GM12878 (cell line): ENCODE measurements at regions not wholly inside any gene's neighbourhood (a gene's known extent, or its start where the extent isn't known, plus 50 kb on each side); places are given as distances from the start of the nearest gene placed in this dataset.

ENCODE experiments used
- ATAC-seq: fragments of 200-7000 bp; cut with Tn5 transposase; 3 replicates; pipeline ENCODE4 v1.9.1; 2020; ENCODE audit warnings: mild to moderate bottlenecking, moderate library complexity
- BruUV-seq: library from RNA; stranded (reverse); fragments of 400-500 nt; replicated peaks from 2 replicates; lab custom pipeline; 2021; lab: Mats Ljungman, UMichigan
- CTCF ChIA-PET: fragments of 300-600 bp; sonication (Branson Sonifier 250); formaldehyde crosslinking; extraction: SDS; loops from one replicate; lab custom pipeline; 2021; ENCODE audit warnings: inconsistent platforms; lab: Yijun Ruan, JAX
- POLR2A ChIA-PET: fragments of 350-600 bp; formaldehyde crosslinking; extraction: SDS; loops from one replicate; lab custom pipeline; 2021; ENCODE audit warnings: inconsistent platforms; lab: Charles Lee
- RAD21 ChIA-PET: fragments of 300-600 bp; sonication (Branson Sonifier 250); formaldehyde crosslinking; loops from one replicate; lab custom pipeline; 2023; ENCODE audit warnings: antibody characterized with exemption; ENCODE audit not compliant: unreplicated experiment; lab: Charles Lee
- SMC1A ChIA-PET: fragments of 300-600 bp; sonication (Branson Sonifier 250); formaldehyde crosslinking; loops from one replicate; lab custom pipeline; 2023; ENCODE audit not compliant: unreplicated experiment, uncharacterized antibody; lab: Charles Lee
- DNase-seq: peaks from one replicate; pipeline ENCODE4 v3.0.0-alpha.2; 2011; ENCODE audit warnings: low read depth, low spot score
- FAIRE-seq: peaks from 3 replicates; lab custom pipeline; 2011; peaks lifted over from hg19 to GRCh38; lab: Jason Lieb, UNC
- H2AFZ ChIP-seq: 2 replicates; pipeline ENCODE4 v1.6.0; 2011; ENCODE audit warnings: low read depth, low read length, control low read depth; ENCODE audit not compliant: control insufficient read depth
- H3K27ac ChIP-seq: 2 replicates; pipeline ENCODE4 v1.5.1; 2011; ENCODE audit warnings: control low read depth; ENCODE audit not compliant: control insufficient read depth, insufficient read depth
- H3K27me3 ChIP-seq, 2 experiments: replicated peaks in 1 of 2; 2 replicates each; pipeline versions ENCODE4 v1.6.0 to v1.6.1; 2011; ENCODE audit warnings: low read length in 1 of 2; ENCODE audit not compliant: control insufficient read depth in 2 of 2, insufficient read depth in 2 of 2
- H3K36me3 ChIP-seq, 2 experiments: 2 replicates each; pipeline ENCODE4 v1.5.1; 2011; ENCODE audit warnings: low read length in 1 of 2; ENCODE audit not compliant: control insufficient read depth in 2 of 2, insufficient read depth in 2 of 2
- H3K4me1 ChIP-seq: 2 replicates; pipeline ENCODE4 v1.6.1; 2011; ENCODE audit warnings: mild to moderate bottlenecking, low read length, moderate library complexity, mixed read lengths; ENCODE audit not compliant: control insufficient read depth, insufficient read depth
- H3K4me2 ChIP-seq: 2 replicates; pipeline ENCODE4 v1.6.0; 2011; ENCODE audit warnings: control low read depth; ENCODE audit not compliant: control insufficient read depth, insufficient read depth
- H3K4me3 ChIP-seq: fragments of 200-600 bp; sonication (generic); 2 replicates; pipeline ENCODE4 v1.5.1; 2016
- H3K79me2 ChIP-seq: 2 replicates; pipeline ENCODE4 v1.6.0; 2011; ENCODE audit warnings: low read length; ENCODE audit not compliant: control insufficient read depth, insufficient read depth
- H3K9ac ChIP-seq: 2 replicates; pipeline ENCODE4 v1.8.0; 2011; ENCODE audit warnings: low read length, control low read depth, mixed read lengths; ENCODE audit not compliant: control insufficient read depth, insufficient read depth
- H3K9me3 ChIP-seq: replicated peaks from 3 replicates; pipeline ENCODE4 v1.5.1; 2011; ENCODE audit warnings: mild to moderate bottlenecking, low read length; ENCODE audit not compliant: control insufficient read depth, insufficient read depth
- H4K20me1 ChIP-seq: 2 replicates; pipeline ENCODE4 v1.6.0; 2011; ENCODE audit not compliant: control insufficient read depth, insufficient read depth
- EED ChIP-seq: sonication (generic); IDR thresholded peaks from 2 replicates; pipeline ENCODE4 v1.6.1; 2016; ENCODE audit warnings: antibody characterized with exemption, low read depth
- EGR1 ChIP-seq, 2 experiments: IDR thresholded peaks; 1 replicate in 1 of 2; 2 replicates in 1 of 2; pipeline ENCODE4 v1.6.1; 2011 to 2012; ENCODE audit warnings: low read depth in 2 of 2, low read length in 2 of 2, borderline replicate concordance in 1 of 2, mild to moderate bottlenecking in 1 of 2, moderate library complexity in 1 of 2
- ESRRA ChIP-seq: IDR thresholded peaks from 2 replicates; pipeline ENCODE4 v1.6.1; 2012; ENCODE audit warnings: mild to moderate bottlenecking, low read length, improper control_type of control experiment
- FOXK2 ChIP-seq: fragments of 450-650 bp; IDR thresholded peaks from 2 replicates; pipeline ENCODE4 v1.6.1; 2017; ENCODE audit warnings: mild to moderate bottlenecking, moderate library complexity
- FOXM1 ChIP-seq: IDR thresholded peaks from 2 replicates; pipeline ENCODE4 v1.6.1; 2012; ENCODE audit warnings: low read depth, mild to moderate bottlenecking, inconsistent platforms, low read length, moderate library complexity
- HDGF ChIP-seq: fragments of 450-650 bp; IDR thresholded peaks from 2 replicates; pipeline ENCODE4 v1.6.1; 2016; ENCODE audit warnings: antibody characterized with exemption
- IKZF2 ChIP-seq, 2 experiments: fragments of 450-650 bp; IDR thresholded peaks; 2 replicates each; pipeline ENCODE4 v1.6.1; 2017; ENCODE audit warnings: mild to moderate bottlenecking in 2 of 2, moderate library complexity in 2 of 2
- MTA3 ChIP-seq: IDR thresholded peaks from 2 replicates; pipeline ENCODE4 v1.6.1; 2012; ENCODE audit warnings: low read length, inconsistent platforms, borderline replicate concordance
- NKRF ChIP-seq: fragments of 450-650 bp; conservative IDR thresholded peaks from 2 replicates; pipeline ENCODE4 v1.6.1; 2017; ENCODE audit warnings: mild to moderate bottlenecking, moderate library complexity
- PAX8 ChIP-seq: fragments of 450-650 bp; IDR thresholded peaks from 2 replicates; pipeline ENCODE4 v1.6.1; 2017; ENCODE audit warnings: mild to moderate bottlenecking, moderate library complexity
- RBBP5 ChIP-seq: fragments of 200-600 bp; sonication (generic); conservative IDR thresholded peaks from 2 replicates; pipeline ENCODE4 v1.6.1; 2016
- SREBF2 ChIP-seq: IDR thresholded peaks from 2 replicates; pipeline ENCODE4 v1.6.1; 2012; ENCODE audit warnings: mild to moderate bottlenecking, low read length
- TCF12 ChIP-seq: IDR thresholded peaks from 2 replicates; pipeline ENCODE4 v1.6.1; 2011; ENCODE audit warnings: low read depth, mild to moderate bottlenecking, low read length
- TCF7 ChIP-seq: IDR thresholded peaks from 2 replicates; pipeline ENCODE4 v1.6.1; 2014; ENCODE audit warnings: antibody characterized with exemption, borderline replicate concordance
- USF1 ChIP-seq: IDR thresholded peaks from 2 replicates; pipeline ENCODE4 v1.6.1; 2011; ENCODE audit warnings: borderline replicate concordance, low read depth, mild to moderate bottlenecking, moderate library complexity, mixed read lengths, low read length; ENCODE audit not compliant: insufficient read depth; ENCODE audit errors: extremely low read length
- USF2 ChIP-seq: IDR thresholded peaks from 2 replicates; pipeline ENCODE4 v1.6.1; 2011; ENCODE audit warnings: low read depth, low read length, improper control_type of control experiment, borderline replicate concordance
- ZBED1 ChIP-seq: IDR thresholded peaks from 2 replicates; pipeline ENCODE4 v1.6.1; 2016; ENCODE audit warnings: borderline replicate concordance
- ZNF217 ChIP-seq: fragments of 450-650 bp; IDR thresholded peaks from 2 replicates; pipeline ENCODE4 v1.6.1; 2017; ENCODE audit warnings: antibody characterized with exemption, mild to moderate bottlenecking
- ZNF384 ChIP-seq: IDR thresholded peaks from 2 replicates; pipeline ENCODE4 v1.6.1; 2012; ENCODE audit warnings: low read depth, mild to moderate bottlenecking, low read length, improper control_type of control experiment, borderline replicate concordance
- WGBS: methylation state at CpG from one replicate; pipeline ENCODE4 v1.1.6; 2016; ENCODE audit warnings: low lambda C conversion rate; ENCODE audit not compliant: insufficient replicate concordance, insufficient coverage; ENCODE audit errors: missing lambda C conversion rate; 5-methylcytosine and 5-hydroxymethylcytosine counted together
- in situ Hi-C: fragments of 300-500 bp; cut with MboI; formaldehyde crosslinking; loops from 9 replicates; pipeline ENCODE4 v1.14.3; 2018; ENCODE audit warnings: mixed read lengths
- intact Hi-C: fragments of 100-400 bp; cut with micrococcal nuclease; formaldehyde crosslinking; loops from one replicate; pipeline ENCODE4 v1.14.2; 2022; ENCODE audit not compliant: unreplicated experiment

GRCh38 chr22:49494555-49494954, 333.1 kb downstream of the BRD1 start (continued):
- TF ChIP-seq USF1 = no peak

- ChIA-PET RAD21 (no interaction called here), SMC1A (no interaction called here), POLR2A (no interaction called here), CTCF (no interaction called here)
- in situ Hi-C loops = no loop called here
- Histone ChIP-seq H3K4me1 (no peaks in the 10 kb centered on the region), H4K20me1 (no peaks in the 10 kb centered on the region; the same call in 1 of the 2 replicates), H3K9ac (no peak overlapping the region), H3K79me2 (no peaks in the 10 kb centered on the region), H3K27me3 (no peaks in the 10 kb centered on the region), H3K9me3 (no peaks in the 10 kb centered on the region; the same call in 2 of the 3 replicates), H3K4me2 (no peak overlapping the region), H3K36me3 (no peaks in the 10 kb centered on the region), H3K4me3 (no peak overlapping the region), H3K27ac (no peak overlapping the region), H2AFZ (no peak overlapping the region)
- BruUV-seq = no TSS peak
- 85% methylated on average over 12 of the region's 12 CpGs for WGBS
- DNase-seq (no peak), ATAC-seq (no peak), FAIRE-seq (no peak)
- intact Hi-C loops = no loop called here
- TF ChIP-seq EED (no peak), FOXM1 (no peak), SREBF2 (no peak), IKZF2 (IDR thresholded peaks at IDR 0.05) (no peak), NKRF (no peak), MTA3 (no peak), TCF12 (no peak), PAX8 (no peak), TCF7 (no peak), EGR1 (IDR thresholded peaks at IDR 0.05; ENCODE audit: borderline replicate concordance in 1 of 2, low read depth in 2 of 2, low read length in 2 of 2) (no peak), RBBP5 (no peak), ZNF217 (no peak), HDGF (no peak), ZBED1 (no peak), USF2 (no peak), ZNF384 (no peak), ESRRA (no peak), FOXK2 (no peak)
Measured at GRCh38 chr22:49492741-49493251, 334.9 kb downstream of the BRD1 start.
